ENCODE measurements at regions not wholly inside any gene's neighbourhood (a gene's known extent, or its start where the extent isn't known, plus 50 kb on each side); places are given as distances from the start of the nearest gene placed in this dataset.

- TF ChIP-seq CTCF (IDR thresholded peaks at IDR 0.05) (no peak), POLR2A (IDR thresholded peaks at IDR 0.05) (no peak), POLR2AphosphoS5 (IDR thresholded peaks at IDR 0.05; ENCODE audit: insufficient read depth in 1 of 2, low read depth in 1 of 2) (no peak)
These were observed 62.9 kb upstream of the SPATA13 start for GRCh38 chr13:24097667-24098066.
